GM23338 (cell line): ENCODE measurements at regions not wholly inside any gene's neighbourhood (a gene's known extent, or its start where the extent isn't known, plus 50 kb on each side); places are given as distances from the start of the nearest gene placed in this dataset.
A peak's percentile ranks its signal among the peaks of the same experiment; 100 is the strongest.

ENCODE experiments used
- ATAC-seq: fragments of 200-7000 bp; cut with Tn5 transposase; 3 replicates; pipeline ENCODE4 v1.9.1; 2020
- DNase-seq: peaks from one replicate; pipeline ENCODE4 v3.0.0-alpha.2; 2015; ENCODE audit warnings: low spot score
- H2AFZ ChIP-seq: fragments of 200-600 bp; sonication (generic); 2 replicates; pipeline ENCODE4 v1.8.0; 2016; ENCODE audit warnings: antibody characterized with exemption, mild to moderate bottlenecking, moderate library complexity
- H3F3A ChIP-seq: fragments of 200-600 bp; sonication (generic); replicated peaks from 2 replicates; pipeline ENCODE4 v1.8.0; 2017; ENCODE audit warnings: antibody characterized with exemption, mixed run types, low read depth
- H3K27ac ChIP-seq: fragments of 200-600 bp; sonication (generic); 2 replicates; pipeline ENCODE4 v1.6.1; 2016; ENCODE audit warnings: low read depth
- H3K27me3 ChIP-seq: fragments of 200-600 bp; sonication (generic); 2 replicates; pipeline ENCODE4 v1.8.0; 2016; ENCODE audit warnings: mild to moderate bottlenecking, mixed run types, moderate library complexity; ENCODE audit not compliant: insufficient read depth
- H3K36me3 ChIP-seq: fragments of 200-600 bp; sonication (generic); 2 replicates; pipeline ENCODE4 v1.8.0; 2016; ENCODE audit warnings: mild to moderate bottlenecking; ENCODE audit not compliant: insufficient read depth
- H3K4me1 ChIP-seq: fragments of 200-600 bp; sonication (generic); 2 replicates; pipeline ENCODE4 v1.8.0; 2016; ENCODE audit warnings: mild to moderate bottlenecking, moderate library complexity; ENCODE audit not compliant: insufficient read depth
- H3K4me2 ChIP-seq: fragments of 200-600 bp; sonication (generic); 2 replicates; pipeline ENCODE4 v1.7.1; 2017; ENCODE audit warnings: mixed run types
- H3K4me3 ChIP-seq: fragments of 200-600 bp; sonication (generic); 2 replicates; pipeline ENCODE4 v1.6.1; 2016; ENCODE audit warnings: mixed run types
- H3K79me2 ChIP-seq: fragments of 200-600 bp; sonication (generic); replicated peaks from 2 replicates; pipeline ENCODE4 v1.8.0; 2017; ENCODE audit warnings: mild to moderate bottlenecking; ENCODE audit not compliant: insufficient read depth
- H3K9me2 ChIP-seq: fragments of 200-600 bp; sonication (generic); 2 replicates; pipeline ENCODE4 v1.8.0; 2017; ENCODE audit not compliant: insufficient read depth
- H4K20me1 ChIP-seq: fragments of 200-600 bp; sonication (generic); replicated peaks from 2 replicates; pipeline ENCODE4 v1.8.0; 2017; ENCODE audit warnings: mild to moderate bottlenecking; ENCODE audit not compliant: insufficient read depth
- H3K27ac Mint-ChIP-seq: 2 replicates; pipeline ENCODE4 v1.8.0; 2020; ENCODE audit warnings: inconsistent platforms, mild to moderate bottlenecking, moderate library complexity, mixed read lengths
- H3K27me3 Mint-ChIP-seq: 3 replicates; pipeline ENCODE4 v1.8.0; 2022; ENCODE audit warnings: low read depth, mild to moderate bottlenecking, moderate library complexity, mixed read lengths, inconsistent platforms; ENCODE audit not compliant: insufficient read depth, poor library complexity
- H3K36me3 Mint-ChIP-seq: 3 replicates; pipeline ENCODE4 v1.8.0; 2021; ENCODE audit warnings: low read depth, mild to moderate bottlenecking, inconsistent platforms, moderate library complexity, mixed read lengths
- H3K4me1 Mint-ChIP-seq: 3 replicates; pipeline ENCODE4 v1.8.0; 2020; ENCODE audit warnings: mild to moderate bottlenecking, inconsistent platforms, mixed read lengths
- H3K4me3 Mint-ChIP-seq: 3 replicates; pipeline ENCODE4 v1.8.0; 2021; ENCODE audit warnings: moderate library complexity, mild to moderate bottlenecking, inconsistent platforms, mixed read lengths
- H3K9me3 Mint-ChIP-seq: 3 replicates; pipeline ENCODE4 v1.8.0; 2020; ENCODE audit warnings: moderate library complexity, mild to moderate bottlenecking, inconsistent platforms, mixed read lengths
- CREB1 ChIP-seq: fragments of 250-450 bp; sonication (Bioruptor Pico); IDR thresholded peaks from 2 replicates; pipeline ENCODE4 v1.5.0; 2020; ENCODE audit warnings: low read depth, mild to moderate bottlenecking, moderate library complexity
- EZH2 ChIP-seq: fragments of 200-600 bp; sonication (generic); IDR thresholded peaks from one replicate; pipeline ENCODE4 v1.8.0; 2017; ENCODE audit warnings: antibody characterized with exemption, mild to moderate bottlenecking, low read depth; ENCODE audit not compliant: unreplicated experiment
- EZH2phosphoT487 ChIP-seq: fragments of 200-600 bp; sonication (generic); IDR thresholded peaks from one replicate; pipeline ENCODE4 v1.8.1; 2018; ENCODE audit warnings: antibody characterized with exemption; ENCODE audit not compliant: unreplicated experiment
- JUNB ChIP-seq: IDR thresholded peaks from one replicate; pipeline ENCODE4 v1.6.1; 2016; ENCODE audit warnings: antibody characterized with exemption; ENCODE audit not compliant: unreplicated experiment
- NANOG ChIP-seq: IDR thresholded peaks from 2 replicates; pipeline ENCODE4 v1.6.1; 2016; ENCODE audit warnings: antibody characterized with exemption, borderline replicate concordance
- POLR2AphosphoS5 ChIP-seq: IDR thresholded peaks from 2 replicates; pipeline ENCODE4 v1.6.1; 2016; ENCODE audit warnings: antibody characterized with exemption, low read depth
- STAT1 ChIP-seq: IDR thresholded peaks from one replicate; pipeline ENCODE4 v1.6.1; 2016; ENCODE audit warnings: antibody characterized with exemption; ENCODE audit not compliant: unreplicated experiment
- ZNF114 ChIP-seq: fragments of 250-450 bp; sonication (Bioruptor Pico); IDR thresholded peaks from 2 replicates; pipeline ENCODE4 v1.5.0; 2020; ENCODE audit warnings: mild to moderate bottlenecking, moderate library complexity
- ZNF331 ChIP-seq: fragments of 250-450 bp; sonication (Bioruptor Pico); IDR thresholded peaks from 2 replicates; pipeline ENCODE4 v1.5.0; 2020; ENCODE audit warnings: low read depth, mild to moderate bottlenecking, moderate library complexity
- TF ChIP-seq, protein P1 (sequence below): fragments of 250-450 bp; sonication (Bioruptor Pico); IDR thresholded peaks from 2 replicates; pipeline ENCODE4 v1.5.0; 2020; ENCODE audit warnings: mild to moderate bottlenecking, moderate library complexity
- TF ChIP-seq, protein P2 (sequence below): IDR thresholded peaks from 2 replicates; pipeline ENCODE4 v1.6.1; 2016; ENCODE audit warnings: antibody characterized with exemption
- TF ChIP-seq, protein P3 (sequence below), 2 experiments: fragments of 200-600 bp in 1 of 2; sonication (generic) in 1 of 2; conservative IDR thresholded peaks; 2 replicates each; pipeline versions ENCODE4 v1.5.1 to v1.6.1; 2016 to 2017; ENCODE audit warnings: antibody characterized with exemption in 2 of 2, low read depth in 2 of 2, mild to moderate bottlenecking in 2 of 2, moderate library complexity in 1 of 2
- TF ChIP-seq, protein P4 (sequence below): IDR thresholded peaks from one replicate; pipeline ENCODE4 v1.6.1; 2018; ENCODE audit warnings: antibody characterized with exemption; ENCODE audit not compliant: unreplicated experiment

DNA sequence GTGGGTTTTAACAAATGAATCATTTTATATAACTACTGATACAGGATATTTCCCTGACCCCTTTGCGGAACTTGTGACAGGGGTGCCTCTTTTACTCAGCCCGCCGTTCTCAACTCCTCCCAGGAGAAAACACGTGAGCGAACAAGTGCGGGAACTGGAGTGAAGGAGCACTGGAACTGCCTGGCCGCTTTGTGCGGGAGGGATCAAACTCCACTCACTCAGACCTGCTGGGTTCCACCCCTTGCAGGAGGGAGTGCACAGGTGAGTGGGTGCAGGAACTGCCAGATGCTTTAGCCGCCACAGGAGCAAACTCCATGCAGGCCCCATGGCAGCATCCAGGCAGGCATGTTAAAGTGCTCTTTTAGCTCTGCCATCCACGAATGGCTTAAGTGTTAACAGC lies 513.4 kb upstream of the GRM3 start:
- H3K27ac ChIP-seq: no peak overlapping the region
- ATAC-seq (no peak), DNase-seq (no peak)
- TF ChIP-seq, protein P1, sequence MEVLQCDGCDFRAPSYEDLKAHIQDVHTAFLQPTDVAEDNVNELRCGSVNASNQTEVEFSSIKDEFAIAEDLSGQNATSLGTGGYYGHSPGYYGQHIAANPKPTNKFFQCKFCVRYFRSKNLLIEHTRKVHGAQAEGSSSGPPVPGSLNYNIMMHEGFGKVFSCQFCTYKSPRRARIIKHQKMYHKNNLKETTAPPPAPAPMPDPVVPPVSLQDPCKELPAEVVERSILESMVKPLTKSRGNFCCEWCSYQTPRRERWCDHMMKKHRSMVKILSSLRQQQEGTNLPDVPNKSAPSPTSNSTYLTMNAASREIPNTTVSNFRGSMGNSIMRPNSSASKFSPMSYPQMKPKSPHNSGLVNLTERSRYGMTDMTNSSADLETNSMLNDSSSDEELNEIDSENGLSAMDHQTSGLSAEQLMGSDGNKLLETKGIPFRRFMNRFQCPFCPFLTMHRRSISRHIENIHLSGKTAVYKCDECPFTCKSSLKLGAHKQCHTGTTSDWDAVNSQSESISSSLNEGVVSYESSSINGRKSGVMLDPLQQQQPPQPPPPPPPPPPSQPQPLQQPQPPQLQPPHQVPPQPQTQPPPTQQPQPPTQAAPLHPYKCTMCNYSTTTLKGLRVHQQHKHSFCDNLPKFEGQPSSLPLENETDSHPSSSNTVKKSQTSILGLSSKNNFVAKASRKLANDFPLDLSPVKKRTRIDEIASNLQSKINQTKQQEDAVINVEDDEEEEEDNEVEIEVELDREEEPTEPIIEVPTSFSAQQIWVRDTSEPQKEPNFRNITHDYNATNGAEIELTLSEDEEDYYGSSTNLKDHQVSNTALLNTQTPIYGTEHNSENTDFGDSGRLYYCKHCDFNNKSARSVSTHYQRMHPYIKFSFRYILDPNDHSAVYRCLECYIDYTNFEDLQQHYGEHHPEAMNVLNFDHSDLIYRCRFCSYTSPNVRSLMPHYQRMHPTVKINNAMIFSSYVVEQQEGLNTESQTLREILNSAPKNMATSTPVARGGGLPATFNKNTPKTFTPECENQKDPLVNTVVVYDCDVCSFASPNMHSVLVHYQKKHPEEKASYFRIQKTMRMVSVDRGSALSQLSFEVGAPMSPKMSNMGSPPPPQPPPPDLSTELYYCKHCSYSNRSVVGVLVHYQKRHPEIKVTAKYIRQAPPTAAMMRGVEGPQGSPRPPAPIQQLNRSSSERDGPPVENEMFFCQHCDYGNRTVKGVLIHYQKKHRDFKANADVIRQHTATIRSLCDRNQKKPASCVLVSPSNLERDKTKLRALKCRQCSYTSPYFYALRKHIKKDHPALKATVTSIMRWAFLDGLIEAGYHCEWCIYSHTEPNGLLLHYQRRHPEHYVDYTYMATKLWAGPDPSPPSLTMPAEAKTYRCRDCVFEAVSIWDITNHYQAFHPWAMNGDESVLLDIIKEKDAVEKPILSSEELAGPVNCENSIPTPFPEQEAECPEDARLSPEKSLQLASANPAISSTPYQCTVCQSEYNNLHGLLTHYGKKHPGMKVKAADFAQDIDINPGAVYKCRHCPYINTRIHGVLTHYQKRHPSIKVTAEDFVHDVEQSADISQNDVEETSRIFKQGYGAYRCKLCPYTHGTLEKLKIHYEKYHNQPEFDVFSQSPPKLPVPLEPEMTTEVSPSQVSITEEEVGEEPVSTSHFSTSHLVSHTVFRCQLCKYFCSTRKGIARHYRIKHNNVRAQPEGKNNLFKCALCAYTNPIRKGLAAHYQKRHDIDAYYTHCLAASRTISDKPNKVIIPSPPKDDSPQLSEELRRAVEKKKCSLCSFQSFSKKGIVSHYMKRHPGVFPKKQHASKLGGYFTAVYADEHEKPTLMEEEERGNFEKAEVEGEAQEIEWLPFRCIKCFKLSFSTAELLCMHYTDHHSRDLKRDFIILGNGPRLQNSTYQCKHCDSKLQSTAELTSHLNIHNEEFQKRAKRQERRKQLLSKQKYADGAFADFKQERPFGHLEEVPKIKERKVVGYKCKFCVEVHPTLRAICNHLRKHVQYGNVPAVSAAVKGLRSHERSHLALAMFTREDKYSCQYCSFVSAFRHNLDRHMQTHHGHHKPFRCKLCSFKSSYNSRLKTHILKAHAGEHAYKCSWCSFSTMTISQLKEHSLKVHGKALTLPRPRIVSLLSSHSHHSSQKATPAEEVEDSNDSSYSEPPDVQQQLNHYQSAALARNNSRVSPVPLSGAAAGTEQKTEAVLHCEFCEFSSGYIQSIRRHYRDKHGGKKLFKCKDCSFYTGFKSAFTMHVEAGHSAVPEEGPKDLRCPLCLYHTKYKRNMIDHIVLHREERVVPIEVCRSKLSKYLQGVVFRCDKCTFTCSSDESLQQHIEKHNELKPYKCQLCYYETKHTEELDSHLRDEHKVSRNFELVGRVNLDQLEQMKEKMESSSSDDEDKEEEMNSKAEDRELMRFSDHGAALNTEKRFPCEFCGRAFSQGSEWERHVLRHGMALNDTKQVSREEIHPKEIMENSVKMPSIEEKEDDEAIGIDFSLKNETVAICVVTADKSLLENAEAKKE (CRISPR knock-in tag): no peak
- TF ChIP-seq EZH2phosphoT487 (no peak), JUNB (no peak), EZH2 (no peak), NANOG (no peak), CREB1 (CRISPR knock-in tag) (no peak), POLR2AphosphoS5 (no peak), STAT1 (no peak), ZNF331 (no peak), ZNF114 (no peak)
- TF ChIP-seq, protein P2, sequence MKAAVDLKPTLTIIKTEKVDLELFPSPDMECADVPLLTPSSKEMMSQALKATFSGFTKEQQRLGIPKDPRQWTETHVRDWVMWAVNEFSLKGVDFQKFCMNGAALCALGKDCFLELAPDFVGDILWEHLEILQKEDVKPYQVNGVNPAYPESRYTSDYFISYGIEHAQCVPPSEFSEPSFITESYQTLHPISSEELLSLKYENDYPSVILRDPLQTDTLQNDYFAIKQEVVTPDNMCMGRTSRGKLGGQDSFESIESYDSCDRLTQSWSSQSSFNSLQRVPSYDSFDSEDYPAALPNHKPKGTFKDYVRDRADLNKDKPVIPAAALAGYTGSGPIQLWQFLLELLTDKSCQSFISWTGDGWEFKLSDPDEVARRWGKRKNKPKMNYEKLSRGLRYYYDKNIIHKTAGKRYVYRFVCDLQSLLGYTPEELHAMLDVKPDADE: no peak
- TF ChIP-seq, protein P3, sequence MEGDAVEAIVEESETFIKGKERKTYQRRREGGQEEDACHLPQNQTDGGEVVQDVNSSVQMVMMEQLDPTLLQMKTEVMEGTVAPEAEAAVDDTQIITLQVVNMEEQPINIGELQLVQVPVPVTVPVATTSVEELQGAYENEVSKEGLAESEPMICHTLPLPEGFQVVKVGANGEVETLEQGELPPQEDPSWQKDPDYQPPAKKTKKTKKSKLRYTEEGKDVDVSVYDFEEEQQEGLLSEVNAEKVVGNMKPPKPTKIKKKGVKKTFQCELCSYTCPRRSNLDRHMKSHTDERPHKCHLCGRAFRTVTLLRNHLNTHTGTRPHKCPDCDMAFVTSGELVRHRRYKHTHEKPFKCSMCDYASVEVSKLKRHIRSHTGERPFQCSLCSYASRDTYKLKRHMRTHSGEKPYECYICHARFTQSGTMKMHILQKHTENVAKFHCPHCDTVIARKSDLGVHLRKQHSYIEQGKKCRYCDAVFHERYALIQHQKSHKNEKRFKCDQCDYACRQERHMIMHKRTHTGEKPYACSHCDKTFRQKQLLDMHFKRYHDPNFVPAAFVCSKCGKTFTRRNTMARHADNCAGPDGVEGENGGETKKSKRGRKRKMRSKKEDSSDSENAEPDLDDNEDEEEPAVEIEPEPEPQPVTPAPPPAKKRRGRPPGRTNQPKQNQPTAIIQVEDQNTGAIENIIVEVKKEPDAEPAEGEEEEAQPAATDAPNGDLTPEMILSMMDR (conservative IDR thresholded peaks at IDR 0.05; ENCODE audit: low read depth in 2 of 2): no peak
- TF ChIP-seq, protein P4, sequence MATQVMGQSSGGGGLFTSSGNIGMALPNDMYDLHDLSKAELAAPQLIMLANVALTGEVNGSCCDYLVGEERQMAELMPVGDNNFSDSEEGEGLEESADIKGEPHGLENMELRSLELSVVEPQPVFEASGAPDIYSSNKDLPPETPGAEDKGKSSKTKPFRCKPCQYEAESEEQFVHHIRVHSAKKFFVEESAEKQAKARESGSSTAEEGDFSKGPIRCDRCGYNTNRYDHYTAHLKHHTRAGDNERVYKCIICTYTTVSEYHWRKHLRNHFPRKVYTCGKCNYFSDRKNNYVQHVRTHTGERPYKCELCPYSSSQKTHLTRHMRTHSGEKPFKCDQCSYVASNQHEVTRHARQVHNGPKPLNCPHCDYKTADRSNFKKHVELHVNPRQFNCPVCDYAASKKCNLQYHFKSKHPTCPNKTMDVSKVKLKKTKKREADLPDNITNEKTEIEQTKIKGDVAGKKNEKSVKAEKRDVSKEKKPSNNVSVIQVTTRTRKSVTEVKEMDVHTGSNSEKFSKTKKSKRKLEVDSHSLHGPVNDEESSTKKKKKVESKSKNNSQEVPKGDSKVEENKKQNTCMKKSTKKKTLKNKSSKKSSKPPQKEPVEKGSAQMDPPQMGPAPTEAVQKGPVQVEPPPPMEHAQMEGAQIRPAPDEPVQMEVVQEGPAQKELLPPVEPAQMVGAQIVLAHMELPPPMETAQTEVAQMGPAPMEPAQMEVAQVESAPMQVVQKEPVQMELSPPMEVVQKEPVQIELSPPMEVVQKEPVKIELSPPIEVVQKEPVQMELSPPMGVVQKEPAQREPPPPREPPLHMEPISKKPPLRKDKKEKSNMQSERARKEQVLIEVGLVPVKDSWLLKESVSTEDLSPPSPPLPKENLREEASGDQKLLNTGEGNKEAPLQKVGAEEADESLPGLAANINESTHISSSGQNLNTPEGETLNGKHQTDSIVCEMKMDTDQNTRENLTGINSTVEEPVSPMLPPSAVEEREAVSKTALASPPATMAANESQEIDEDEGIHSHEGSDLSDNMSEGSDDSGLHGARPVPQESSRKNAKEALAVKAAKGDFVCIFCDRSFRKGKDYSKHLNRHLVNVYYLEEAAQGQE: no peak
- H3K36me3 Mint-ChIP-seq: no peaks in the 10 kb centered on the region
- no peak overlapping the region for H3K4me2 ChIP-seq
- H3K4me3 ChIP-seq: no peak overlapping the region
- H3K9me3 Mint-ChIP-seq: no peaks in the 10 kb centered on the region; the same call in 2 of the 3 replicates
- H3K27me3 Mint-ChIP-seq: peaks cover 3% of the 10 kb centered on the region
- no peaks in the 10 kb centered on the region for H4K20me1 ChIP-seq
- H2AFZ ChIP-seq: peak overlapping the region; percentile 70; the same call in 1 of the 2 replicates
- no peaks in the 10 kb centered on the region for H3F3A ChIP-seq
- H3K79me2 ChIP-seq: no peaks in the 10 kb centered on the region
- H3K36me3 ChIP-seq: peaks cover 7% of the 10 kb centered on the region; the same call in 1 of the 2 replicates
- H3K9me2 ChIP-seq: no peaks in the 10 kb centered on the region
- H3K4me3 Mint-ChIP-seq: no peak overlapping the region
- H3K4me1 Mint-ChIP-seq: no peaks in the 10 kb centered on the region
- H3K27me3 ChIP-seq: no peaks in the 10 kb centered on the region
- no peak overlapping the region for H3K27ac Mint-ChIP-seq
- H3K4me1 ChIP-seq: no peaks in the 10 kb centered on the region
